Trophoblast cell (in vitro differentiated cells and primary cell): ENCODE measurements at regions not wholly inside any gene's neighbourhood (a gene's known extent, or its start where the extent isn't known, plus 50 kb on each side); places are given as distances from the start of the nearest gene placed in this dataset.

Experiments
- DNase-seq, 2 donors: peaks; one replicate each; pipeline ENCODE4 v3.0.0-alpha.2; 2016
- H2AFZ ChIP-seq: 2 replicates; pipeline ENCODE4 v1.6.1; 2013; ENCODE audit warnings: low read length, moderate library complexity, mild to moderate bottlenecking; ENCODE audit not compliant: insufficient read depth, poor library complexity
- H2AK5ac ChIP-seq: 2 replicates; pipeline ENCODE4 v1.6.1; 2013; ENCODE audit warnings: mild to moderate bottlenecking, low read length
- H2BK120ac ChIP-seq: 2 replicates; pipeline ENCODE4 v1.6.1; 2013; ENCODE audit warnings: low read length, mild to moderate bottlenecking, moderate library complexity; ENCODE audit not compliant: insufficient read depth, poor library complexity
- H2BK12ac ChIP-seq: 2 replicates; pipeline ENCODE4 v1.6.1; 2013; ENCODE audit warnings: mild to moderate bottlenecking, low read length, moderate library complexity
- H2BK5ac ChIP-seq: 2 replicates; pipeline ENCODE4 v1.6.1; 2013; ENCODE audit warnings: low read length, low read depth, moderate library complexity, mild to moderate bottlenecking; ENCODE audit not compliant: poor library complexity
- H3K14ac ChIP-seq: 2 replicates; pipeline ENCODE4 v1.6.1; 2013; ENCODE audit warnings: mild to moderate bottlenecking, low read length
- H3K18ac ChIP-seq: 2 replicates; pipeline ENCODE4 v1.6.1; 2013; ENCODE audit warnings: mild to moderate bottlenecking, low read length
- H3K23ac ChIP-seq: 2 replicates; pipeline ENCODE4 v1.6.1; 2013; ENCODE audit warnings: low read length
- H3K27ac ChIP-seq: 2 replicates; pipeline ENCODE4 v1.5.1; 2013; ENCODE audit warnings: low read depth, mild to moderate bottlenecking, inconsistent platforms, low read length, moderate library complexity
- H3K27me3 ChIP-seq: 2 replicates; pipeline ENCODE4 v1.6.1; 2013; ENCODE audit warnings: inconsistent platforms, mild to moderate bottlenecking, low read length, moderate library complexity; ENCODE audit not compliant: insufficient read depth
- H3K36me3 ChIP-seq, 2 experiments: 1 replicate in 1 of 2; 2 replicates in 1 of 2; pipeline ENCODE4 v1.6.1; 2013; ENCODE audit warnings: low read length in 2 of 2, mild to moderate bottlenecking in 2 of 2, moderate library complexity in 1 of 2; ENCODE audit not compliant: insufficient read depth in 2 of 2, control insufficient read depth in 1 of 2
- H3K4ac ChIP-seq: 2 replicates; pipeline ENCODE4 v1.6.1; 2013; ENCODE audit warnings: low read depth, mild to moderate bottlenecking, low read length, moderate library complexity
- H3K4me1 ChIP-seq, 2 experiments: 1 replicate in 1 of 2; 2 replicates in 1 of 2; pipeline ENCODE4 v1.6.1; 2013; ENCODE audit warnings: low read length in 2 of 2, mild to moderate bottlenecking in 2 of 2, moderate library complexity in 1 of 2; ENCODE audit not compliant: insufficient read depth in 2 of 2, control insufficient read depth in 1 of 2
- H3K4me2 ChIP-seq: 2 replicates; pipeline ENCODE4 v1.6.1; 2013; ENCODE audit warnings: inconsistent platforms, mild to moderate bottlenecking, low read length, moderate library complexity
- H3K4me3 ChIP-seq: 2 replicates; pipeline ENCODE4 v1.5.1; 2013; ENCODE audit warnings: mild to moderate bottlenecking, low read depth, low read length, inconsistent platforms
- H3K79me1 ChIP-seq: one replicate; pipeline ENCODE4 v1.6.1; 2013; ENCODE audit warnings: low read length
- H3K79me2 ChIP-seq: 2 replicates; pipeline ENCODE4 v1.6.1; 2013; ENCODE audit warnings: low read length, mild to moderate bottlenecking; ENCODE audit not compliant: control insufficient read depth, insufficient read depth, poor library complexity
- H3K9ac ChIP-seq: 2 replicates; pipeline ENCODE4 v1.6.1; 2013; ENCODE audit warnings: mild to moderate bottlenecking, low read length
- H3K9me3 ChIP-seq: 2 replicates; pipeline ENCODE4 v1.6.1; 2013; ENCODE audit warnings: low read depth, mild to moderate bottlenecking, control low read depth, inconsistent platforms, low read length; ENCODE audit not compliant: insufficient read depth
- H4K12ac ChIP-seq: 2 replicates; pipeline ENCODE4 v1.6.1; 2013; ENCODE audit warnings: low read depth, mild to moderate bottlenecking, low read length, moderate library complexity
- H4K8ac ChIP-seq: 2 replicates; pipeline ENCODE4 v1.6.1; 2013; ENCODE audit warnings: low read depth, mild to moderate bottlenecking, low read length, moderate library complexity
- H4K91ac ChIP-seq: one replicate; pipeline ENCODE4 v1.6.1; 2013; ENCODE audit warnings: low read depth, mild to moderate bottlenecking, low read length, moderate library complexity
- WGBS: extraction: QIAGEN DNeasy Blood & Tissue Kit; methylation state at CpG from one replicate; pipeline ENCODE4 v1.1.7; 2013; ENCODE audit warnings: missing lambda C conversion rate; ENCODE audit not compliant: insufficient read length, insufficient coverage; ENCODE audit errors: extremely low coverage; 5-methylcytosine and 5-hydroxymethylcytosine counted together

DNA sequence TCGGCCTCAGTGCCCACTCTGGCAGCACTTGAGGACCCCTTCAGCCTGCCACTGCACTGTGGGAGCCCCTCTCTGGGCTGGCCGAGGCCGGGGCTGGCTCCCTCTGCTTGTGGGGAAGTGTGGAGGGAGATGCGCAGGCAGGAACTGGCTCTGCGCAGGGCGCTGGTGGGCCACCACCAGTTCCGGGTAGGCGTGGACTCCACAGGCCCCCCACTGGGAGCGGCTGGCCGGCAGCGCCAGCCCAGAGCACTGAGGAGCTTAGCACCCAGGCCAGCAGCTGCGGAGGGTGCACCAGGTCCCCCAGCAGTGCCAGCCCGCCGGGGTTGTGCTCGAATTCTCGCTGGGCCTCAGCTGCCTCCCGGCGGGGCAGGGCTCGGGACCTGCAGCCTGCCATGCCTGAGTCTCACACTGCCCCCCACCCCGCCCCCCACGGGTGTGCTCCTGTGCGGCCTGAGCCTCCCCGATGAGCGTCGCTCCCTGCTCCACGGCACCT is 216.9 kb upstream of the TACR3 start:
- no peaks in the 10 kb centered on the region for H3K79me1 ChIP-seq
- H4K8ac ChIP-seq, result no peak overlapping the region
- no peak overlapping the region for H3K14ac ChIP-seq
- no peak for DNase-seq
- no peak overlapping the region for H2AK5ac ChIP-seq
- H2BK5ac ChIP-seq, result no peak overlapping the region
- H4K12ac ChIP-seq, result no peak overlapping the region
- no peaks in the 10 kb centered on the region for H3K36me3 ChIP-seq
- no peaks in the 10 kb centered on the region for H3K4me1 ChIP-seq
- no peak overlapping the region for H3K18ac ChIP-seq
- no peak overlapping the region for H3K9ac ChIP-seq
- WGBS, result no CpG with 5 or more reads among the region's 26 CpGs
- H2AFZ ChIP-seq, result no peak overlapping the region
- no peak overlapping the region for H2BK120ac ChIP-seq
- H3K4me3 ChIP-seq, result no peak overlapping the region
- H3K9me3 ChIP-seq, result peaks cover 3% of the 10 kb centered on the region
- H4K91ac ChIP-seq, result no peak overlapping the region
- no peaks in the 10 kb centered on the region for H3K27me3 ChIP-seq
- H3K23ac ChIP-seq, result no peak overlapping the region
- no peak overlapping the region for H3K27ac ChIP-seq
- no peak overlapping the region for H3K4me2 ChIP-seq
- H3K79me2 ChIP-seq, result no peaks in the 10 kb centered on the region
- no peak overlapping the region for H2BK12ac ChIP-seq
- H3K4ac ChIP-seq, result no peak overlapping the region

DNA sequence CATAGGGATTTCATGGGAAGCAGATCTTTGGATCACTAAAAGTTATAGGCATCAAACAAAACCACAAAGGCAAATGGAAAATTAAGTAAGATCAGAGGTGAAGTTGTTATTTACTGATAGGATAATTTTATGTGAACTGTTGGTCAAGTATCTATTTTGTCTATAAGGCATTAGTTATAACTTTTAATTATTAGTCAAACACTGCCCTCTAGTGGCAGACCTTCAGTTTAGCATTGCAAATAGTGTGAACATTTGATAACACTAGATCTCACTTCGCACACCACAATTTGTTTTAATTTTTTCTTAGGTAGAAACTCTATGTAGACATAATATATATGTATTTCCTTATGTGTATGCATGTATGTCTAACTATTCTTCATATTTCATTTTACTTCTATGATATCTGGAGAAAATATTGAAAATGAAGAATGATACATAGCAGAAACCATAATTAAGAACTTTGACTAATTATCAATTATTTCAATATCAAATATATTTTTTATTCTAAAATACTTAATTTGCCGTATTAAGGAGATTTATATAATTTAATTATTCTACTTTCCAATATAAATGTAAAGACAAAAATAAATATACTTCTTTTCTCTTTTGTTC is 214.5 kb upstream of the TACR3 start:
- no peak overlapping the region for H3K23ac ChIP-seq
- DNase-seq, result peak; percentile 4 to 85
- H3K4me2 ChIP-seq, result no peak overlapping the region
- no peak overlapping the region for H3K9ac ChIP-seq
- H4K8ac ChIP-seq, result no peak overlapping the region
- no peaks in the 10 kb centered on the region for H3K36me3 ChIP-seq
- H3K4me3 ChIP-seq, result no peak overlapping the region
- no peaks in the 10 kb centered on the region for H3K79me2 ChIP-seq
- H2BK5ac ChIP-seq, result no peak overlapping the region
- H3K4me1 ChIP-seq, result no peaks in the 10 kb centered on the region
- H2AFZ ChIP-seq, result no peak overlapping the region
- H3K27ac ChIP-seq, result no peak overlapping the region
- H3K4ac ChIP-seq, result no peak overlapping the region
- H2BK120ac ChIP-seq, result no peak overlapping the region
- H3K27me3 ChIP-seq, result no peaks in the 10 kb centered on the region
- H3K14ac ChIP-seq, result no peak overlapping the region
- H2BK12ac ChIP-seq, result no peak overlapping the region
- no peak overlapping the region for H2AK5ac ChIP-seq
- no peak overlapping the region for H4K91ac ChIP-seq
- no CpG with 5 or more reads among the region's 2 CpGs for WGBS
- H4K12ac ChIP-seq, result no peak overlapping the region
- H3K9me3 ChIP-seq, result peaks cover 3% of the 10 kb centered on the region
- no peak overlapping the region for H3K18ac ChIP-seq
- no peaks in the 10 kb centered on the region for H3K79me1 ChIP-seq

DNA sequence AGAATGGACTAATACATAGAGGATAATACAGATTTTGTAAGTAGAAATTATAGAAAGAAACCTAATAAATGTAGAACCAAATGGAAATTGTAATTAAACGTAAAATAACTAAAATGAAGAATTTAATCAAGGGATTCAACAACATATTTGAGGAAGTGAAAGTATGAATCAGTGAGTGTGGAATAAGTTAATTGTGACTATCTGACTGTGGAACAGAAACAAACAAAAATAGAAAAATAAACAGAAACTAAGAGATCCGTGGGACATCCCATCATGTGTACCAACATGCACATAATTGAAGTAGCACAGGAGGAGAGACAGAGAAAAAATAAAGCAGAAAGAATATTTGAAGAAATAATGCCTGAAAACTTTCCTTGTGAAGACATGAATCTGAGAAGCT is 208.6 kb upstream of the TACR3 start:
- no peak overlapping the region for H2BK120ac ChIP-seq
- no peak overlapping the region for H3K9ac ChIP-seq
- no peak overlapping the region for H2BK5ac ChIP-seq
- no peaks in the 10 kb centered on the region for H3K4me1 ChIP-seq
- H2AK5ac ChIP-seq, result no peak overlapping the region
- no peak overlapping the region for H3K23ac ChIP-seq
- no peak for DNase-seq
- H4K91ac ChIP-seq, result no peak overlapping the region
- H3K79me1 ChIP-seq, result no peaks in the 10 kb centered on the region
- no peak overlapping the region for H3K27ac ChIP-seq
- no peaks in the 10 kb centered on the region for H3K79me2 ChIP-seq
- no peak overlapping the region for H4K12ac ChIP-seq
- no peak overlapping the region for H3K14ac ChIP-seq
- H4K8ac ChIP-seq, result no peak overlapping the region
- H3K27me3 ChIP-seq, result no peaks in the 10 kb centered on the region
- H2AFZ ChIP-seq, result no peak overlapping the region
- no peaks in the 10 kb centered on the region for H3K36me3 ChIP-seq
- H3K18ac ChIP-seq, result no peak overlapping the region
- no peak overlapping the region for H3K4me3 ChIP-seq
- H2BK12ac ChIP-seq, result no peak overlapping the region
- no peak overlapping the region for H3K4me2 ChIP-seq
- WGBS, result no CpG with 5 or more reads among the region's 2 CpGs
- H3K4ac ChIP-seq, result no peak overlapping the region
- no peaks in the 10 kb centered on the region for H3K9me3 ChIP-seq

DNA sequence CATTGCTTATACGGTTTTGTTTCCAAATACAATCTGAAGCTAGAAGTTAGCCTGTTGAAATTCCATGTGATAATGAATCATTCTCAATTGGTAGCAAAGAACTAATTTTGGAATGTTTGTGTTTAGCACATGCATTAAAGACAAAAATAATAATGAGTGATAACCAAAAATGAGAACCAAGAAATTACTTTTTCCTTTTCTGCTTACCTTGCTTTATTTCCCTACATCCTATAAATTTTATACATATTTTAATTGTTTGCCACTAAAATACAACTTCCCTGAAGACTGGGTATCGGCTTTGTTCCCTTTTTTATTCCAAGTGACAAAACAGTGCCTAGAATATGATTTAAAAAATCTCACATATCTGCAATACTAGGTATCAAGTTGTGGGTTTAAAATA is 203.8 kb upstream of the TACR3 start:
- Histone ChIP-seq H3K4me2 (no peak overlapping the region), H4K12ac (no peak overlapping the region), H3K27ac (no peak overlapping the region), H2BK5ac (no peak overlapping the region), H4K91ac (no peak overlapping the region), H2BK12ac (no peak overlapping the region), H3K27me3 (no peaks in the 10 kb centered on the region), H3K14ac (no peak overlapping the region), H3K79me1 (no peaks in the 10 kb centered on the region), H3K36me3 (no peaks in the 10 kb centered on the region), H2AK5ac (no peak overlapping the region), H2BK120ac (no peak overlapping the region), H3K4ac (no peak overlapping the region), H3K4me3 (no peak overlapping the region), H3K4me1 (no peaks in the 10 kb centered on the region), H3K79me2 (no peaks in the 10 kb centered on the region), H3K23ac (no peak overlapping the region), H2AFZ (no peak overlapping the region), H3K18ac (no peak overlapping the region), H3K9ac (no peak overlapping the region), H3K9me3 (no peaks in the 10 kb centered on the region), H4K8ac (no peak overlapping the region)
- WGBS, result no CpG with 5 or more reads among the region's 2 CpGs
- DNase-seq, result no peak
